Glutamatergic neuron (in vitro differentiated cells): ENCODE measurements at regions not wholly inside any gene's neighbourhood (a gene's known extent, or its start where the extent isn't known, plus 50 kb on each side); places are given as distances from the start of the nearest gene placed in this dataset.

ENCODE experiments used
- DNase-seq: peaks from one replicate; pipeline ENCODE4 v3.0.0; 2022
- H3K27ac Mint-ChIP-seq: one replicate; pipeline ENCODE4 v1.8.0; 2020; ENCODE audit warnings: mild to moderate bottlenecking, mixed read lengths, inconsistent platforms; ENCODE audit not compliant: unreplicated experiment
- H3K27me3 Mint-ChIP-seq: one replicate; pipeline ENCODE4 v1.8.0; 2020; ENCODE audit warnings: mild to moderate bottlenecking, moderate library complexity, mixed read lengths, inconsistent platforms; ENCODE audit not compliant: unreplicated experiment
- H3K36me3 Mint-ChIP-seq: one replicate; pipeline ENCODE4 v1.8.0; 2020; ENCODE audit warnings: mild to moderate bottlenecking, mixed read lengths, inconsistent platforms; ENCODE audit not compliant: unreplicated experiment
- H3K4me1 Mint-ChIP-seq: one replicate; pipeline ENCODE4 v1.8.0; 2020; ENCODE audit warnings: mild to moderate bottlenecking, low read depth, mixed read lengths, inconsistent platforms; ENCODE audit not compliant: unreplicated experiment
- H3K4me3 Mint-ChIP-seq: one replicate; pipeline ENCODE4 v1.8.0; 2020; ENCODE audit warnings: mild to moderate bottlenecking, mixed read lengths, inconsistent platforms; ENCODE audit not compliant: unreplicated experiment
- H3K9me3 Mint-ChIP-seq: one replicate; pipeline ENCODE4 v1.8.0; 2020; ENCODE audit warnings: mild to moderate bottlenecking, moderate library complexity, mixed read lengths, inconsistent platforms; ENCODE audit not compliant: unreplicated experiment
- CTCF ChIP-seq: fragments of 200-600 bp; sonication (generic); IDR thresholded peaks from one replicate; pipeline ENCODE4 v1.5.0; 2021; ENCODE audit not compliant: partially characterized antibody, unreplicated experiment

- H3K27me3 Mint-ChIP-seq: no peaks in the 10 kb centered on the region
- H3K27ac Mint-ChIP-seq: no peak overlapping the region
- TF ChIP-seq CTCF: no peak
- H3K4me3 Mint-ChIP-seq: no peak overlapping the region
- H3K36me3 Mint-ChIP-seq: no peaks in the 10 kb centered on the region
- H3K9me3 Mint-ChIP-seq: no peaks in the 10 kb centered on the region
- DNase-seq: no peak
- no peaks in the 10 kb centered on the region for H3K4me1 Mint-ChIP-seq
Observed at GRCh38 chr18:64645753-64646152, 496.9 kb upstream of the LINC00305 start.

GRCh38 chr18:64639536-64639935 lies 490.6 kb upstream of the LINC00305 start:
- no peaks in the 10 kb centered on the region for H3K4me1 Mint-ChIP-seq

GRCh38 chr18:64620971-64621560 lies 472.2 kb upstream of the LINC00305 start:
- no peaks in the 10 kb centered on the region for H3K27me3 Mint-ChIP-seq
- TF ChIP-seq CTCF: no peak
- H3K36me3 Mint-ChIP-seq: no peaks in the 10 kb centered on the region
- H3K4me1 Mint-ChIP-seq: peaks cover 3% of the 10 kb centered on the region
- H3K27ac Mint-ChIP-seq: no peak overlapping the region
- peaks cover 3% of the 10 kb centered on the region for H3K9me3 Mint-ChIP-seq
- no peak for DNase-seq
- H3K4me3 Mint-ChIP-seq: no peak overlapping the region

More at GRCh38 chr18:64639536-64639935, 490.6 kb upstream of the LINC00305 start:
- H3K36me3 Mint-ChIP-seq: no peaks in the 10 kb centered on the region
- H3K9me3 Mint-ChIP-seq: no peaks in the 10 kb centered on the region
- no peak for TF ChIP-seq CTCF
- DNase-seq: no peak
- H3K4me3 Mint-ChIP-seq: no peak overlapping the region
- H3K27ac Mint-ChIP-seq: no peak overlapping the region
- H3K27me3 Mint-ChIP-seq: peaks cover 2% of the 10 kb centered on the region

- no peaks in the 10 kb centered on the region for H3K36me3 Mint-ChIP-seq
- H3K27ac Mint-ChIP-seq: no peak overlapping the region
- H3K4me1 Mint-ChIP-seq: peaks cover 4% of the 10 kb centered on the region
- DNase-seq: no peak
- H3K27me3 Mint-ChIP-seq: no peaks in the 10 kb centered on the region
- no peak for TF ChIP-seq CTCF
- peaks cover 2% of the 10 kb centered on the region for H3K9me3 Mint-ChIP-seq
- no peak overlapping the region for H3K4me3 Mint-ChIP-seq
Observed at GRCh38 chr18:64618390-64618789, 469.5 kb upstream of the LINC00305 start.

- no peak for DNase-seq
- H3K4me1 Mint-ChIP-seq: peaks cover 4% of the 10 kb centered on the region
- no peaks in the 10 kb centered on the region for H3K27me3 Mint-ChIP-seq
- peak overlapping the region; percentile 26 for H3K4me3 Mint-ChIP-seq
- no peak overlapping the region for H3K27ac Mint-ChIP-seq
- peaks cover 2% of the 10 kb centered on the region for H3K9me3 Mint-ChIP-seq
- TF ChIP-seq CTCF: no peak
- peaks cover under 1% of the 10 kb centered on the region for H3K36me3 Mint-ChIP-seq
Observed at GRCh38 chr18:64615021-64615420, 466.1 kb upstream of the LINC00305 start.
